GM23338 (cell line): ENCODE measurements at regions not wholly inside any gene's neighbourhood (a gene's known extent, or its start where the extent isn't known, plus 50 kb on each side); places are given as distances from the start of the nearest gene placed in this dataset.

ENCODE experiments used
- ETS1 ChIP-seq: IDR thresholded peaks from 2 replicates; pipeline ENCODE4 v1.6.1; 2016; ENCODE audit warnings: antibody characterized with exemption
- EZH2phosphoT487 ChIP-seq: fragments of 200-600 bp; sonication (generic); IDR thresholded peaks from one replicate; pipeline ENCODE4 v1.8.1; 2018; ENCODE audit warnings: antibody characterized with exemption; ENCODE audit not compliant: unreplicated experiment
- ZNF114 ChIP-seq: fragments of 250-450 bp; sonication (Bioruptor Pico); IDR thresholded peaks from 2 replicates; pipeline ENCODE4 v1.5.0; 2020; ENCODE audit warnings: mild to moderate bottlenecking, moderate library complexity
- ZNF331 ChIP-seq: fragments of 250-450 bp; sonication (Bioruptor Pico); IDR thresholded peaks from 2 replicates; pipeline ENCODE4 v1.5.0; 2020; ENCODE audit warnings: low read depth, mild to moderate bottlenecking, moderate library complexity
- ZNF462 ChIP-seq: fragments of 250-450 bp; sonication (Bioruptor Pico); IDR thresholded peaks from 2 replicates; pipeline ENCODE4 v1.5.0; 2020; ENCODE audit warnings: mild to moderate bottlenecking, moderate library complexity
- TF ChIP-seq, protein P1 (sequence below), 2 experiments: fragments of 200-600 bp in 1 of 2; sonication (generic) in 1 of 2; conservative IDR thresholded peaks; 2 replicates each; pipeline versions ENCODE4 v1.5.1 to v1.6.1; 2016 to 2017; ENCODE audit warnings: antibody characterized with exemption in 2 of 2, low read depth in 2 of 2, mild to moderate bottlenecking in 2 of 2, moderate library complexity in 1 of 2

DNA sequence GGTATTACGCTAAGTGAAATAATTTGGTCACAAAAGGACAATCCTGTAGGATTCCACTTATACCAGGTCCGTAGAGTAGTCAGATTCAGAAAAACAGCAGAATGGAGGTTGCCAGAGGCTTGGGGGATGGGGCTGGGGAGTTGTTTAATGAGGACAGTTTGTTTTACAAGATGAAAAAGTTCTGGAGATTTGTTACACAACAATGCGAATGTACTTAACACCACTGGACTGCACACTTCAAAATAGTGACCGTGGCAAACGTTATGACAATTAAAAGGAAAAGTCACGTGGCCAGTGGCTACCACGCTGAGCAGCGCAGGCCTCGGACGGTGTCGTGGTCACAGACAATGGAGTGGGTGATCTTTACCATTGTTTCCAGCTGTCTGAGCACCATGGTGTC, 338.1 kb downstream of the SEC14L1 start (continued):
- TF ChIP-seq ZNF462 (CRISPR knock-in tag) (no peak), ZNF331 (CRISPR knock-in tag) (no peak), ZNF114 (CRISPR knock-in tag) (no peak), EZH2phosphoT487 (no peak), ETS1 (no peak)
- TF ChIP-seq, protein P1, sequence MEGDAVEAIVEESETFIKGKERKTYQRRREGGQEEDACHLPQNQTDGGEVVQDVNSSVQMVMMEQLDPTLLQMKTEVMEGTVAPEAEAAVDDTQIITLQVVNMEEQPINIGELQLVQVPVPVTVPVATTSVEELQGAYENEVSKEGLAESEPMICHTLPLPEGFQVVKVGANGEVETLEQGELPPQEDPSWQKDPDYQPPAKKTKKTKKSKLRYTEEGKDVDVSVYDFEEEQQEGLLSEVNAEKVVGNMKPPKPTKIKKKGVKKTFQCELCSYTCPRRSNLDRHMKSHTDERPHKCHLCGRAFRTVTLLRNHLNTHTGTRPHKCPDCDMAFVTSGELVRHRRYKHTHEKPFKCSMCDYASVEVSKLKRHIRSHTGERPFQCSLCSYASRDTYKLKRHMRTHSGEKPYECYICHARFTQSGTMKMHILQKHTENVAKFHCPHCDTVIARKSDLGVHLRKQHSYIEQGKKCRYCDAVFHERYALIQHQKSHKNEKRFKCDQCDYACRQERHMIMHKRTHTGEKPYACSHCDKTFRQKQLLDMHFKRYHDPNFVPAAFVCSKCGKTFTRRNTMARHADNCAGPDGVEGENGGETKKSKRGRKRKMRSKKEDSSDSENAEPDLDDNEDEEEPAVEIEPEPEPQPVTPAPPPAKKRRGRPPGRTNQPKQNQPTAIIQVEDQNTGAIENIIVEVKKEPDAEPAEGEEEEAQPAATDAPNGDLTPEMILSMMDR (conservative IDR thresholded peaks at IDR 0.05; ENCODE audit: low read depth in 2 of 2): no peak
